ENCODE measurements at regions not wholly inside any gene's neighbourhood (a gene's known extent, or its start where the extent isn't known, plus 50 kb on each side); places are given as distances from the start of the nearest gene placed in this dataset.

- Mint-ChIP-seq H3K27me3 (ENCODE audit: low read depth) (peaks cover 6% of the 10 kb centered on the region), H3K27ac (no peak overlapping the region), H3K4me3 (no peak overlapping the region), H3K4me1 (no peaks in the 10 kb centered on the region), H3K36me3 (ENCODE audit: insufficient read depth in 1 of 3, low read depth in 3 of 3) (peaks cover 6 to 28% (median 8%) of the 10 kb centered on the region in 3 experiments; a peak in 6 of 7 replicates), H3K9me3 (peaks cover 83 to 84% of the 10 kb centered on the region in 2 experiments)
- Histone ChIP-seq H3K9me3 (ENCODE audit: control insufficient read depth, low read depth, low read length) (peaks cover 72% of the 10 kb centered on the region), H2BK15ac (ENCODE audit: low read depth, low read length) (no peak overlapping the region), H3K9ac (ENCODE audit: extremely low read depth, insufficient read length, low read length) (no peak overlapping the region), H3K56ac (ENCODE audit: insufficient read length, low read depth, low read length) (no peak overlapping the region), H3K79me1 (ENCODE audit: insufficient read depth, low read depth, low read length, poor library complexity, severe bottlenecking) (no peaks in the 10 kb centered on the region), H2BK5ac (ENCODE audit: insufficient read length, low read length) (no peak overlapping the region), H2BK120ac (ENCODE audit: low read depth, low read length, poor library complexity, severe bottlenecking) (no peak overlapping the region), H3K4ac (ENCODE audit: low read depth, low read length) (no peak overlapping the region), H3K27me3 (ENCODE audit: insufficient read depth, low read length) (no peaks in the 10 kb centered on the region), H4K20me1 (ENCODE audit: control insufficient read depth, insufficient read depth, insufficient read length) (no peaks in the 10 kb centered on the region), H3K14ac (ENCODE audit: insufficient read depth, low read length) (no peak overlapping the region), H4K8ac (replicated peaks; ENCODE audit: insufficient read length, low read depth, low read length) (no peak overlapping the region), H4K91ac (ENCODE audit: insufficient read length, low read depth, low read length) (no peak overlapping the region), H2BK12ac (ENCODE audit: insufficient read length, low read depth, low read length) (no peak overlapping the region), H3K18ac (ENCODE audit: insufficient read length, low read depth, low read length) (no peak overlapping the region), H3K4me1 (ENCODE audit: insufficient read depth, low read length) (no peaks in the 10 kb centered on the region), H3K4me2 (ENCODE audit: insufficient read depth, insufficient read length, low read length) (no peak overlapping the region), H3K79me2 (ENCODE audit: insufficient read depth, low read length) (no peaks in the 10 kb centered on the region), H2BK20ac (ENCODE audit: low read depth, low read length, poor library complexity, severe bottlenecking) (no peak overlapping the region), H3K23ac (ENCODE audit: insufficient read length, low read depth, low read length) (no peak overlapping the region), H4K5ac (ENCODE audit: insufficient read length, low read depth, low read length) (no peak overlapping the region), H2AK5ac (ENCODE audit: insufficient read length, low read length) (no peak overlapping the region), H3K23me2 (ENCODE audit: insufficient read length, low read depth, low read length, poor library complexity, severe bottlenecking) (no peaks in the 10 kb centered on the region), H3K27ac (ENCODE audit: insufficient read length, low read depth, low read length) (no peak overlapping the region), H3T11ph (ENCODE audit: low read length) (no peak overlapping the region), H2AFZ (ENCODE audit: low read length) (no peak overlapping the region)
- no CpG with 5 or more reads among the region's 2 CpGs for WGBS (ENCODE audit: extremely low coverage, insufficient read length, low lambda C conversion rate)
- no peak for TF ChIP-seq CTCF (conservative IDR thresholded peaks at IDR 0.05)
- no peak for DNase-seq
These were observed 1927.2 kb downstream of the TP53TG3F start for GRCh38 chr16:35386619-35387018.

All from H9 (cell line).